ENCODE measurements at regions not wholly inside any gene's neighbourhood (a gene's known extent, or its start where the extent isn't known, plus 50 kb on each side); places are given as distances from the start of the nearest gene placed in this dataset.

DNA sequence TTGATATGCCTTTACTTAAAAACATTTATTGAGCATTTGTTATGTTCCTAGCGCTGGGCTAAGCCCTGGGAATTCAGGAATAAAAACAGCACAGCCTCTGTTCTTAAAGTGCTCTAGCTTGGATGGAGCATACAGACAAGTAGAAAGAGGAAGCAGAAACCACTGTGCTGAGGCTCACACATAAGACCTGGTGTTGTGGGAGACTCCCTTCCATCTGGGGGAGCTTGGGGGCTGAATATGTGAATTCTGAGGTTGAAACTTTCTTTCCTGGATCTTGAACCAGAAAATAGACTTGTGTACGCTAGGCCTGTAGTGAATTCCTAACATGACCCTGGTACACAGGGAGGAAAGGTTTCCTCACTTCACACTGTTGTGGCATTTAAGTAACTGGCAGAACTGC, 209.9 kb downstream of the ZNF326 start:
- CTCF ChIA-PET, result no interaction called here
- no peak overlapping the region for H3K9ac ChIP-seq (ENCODE audit: low read length)
- H3K4me1 ChIP-seq (ENCODE audit: control insufficient read depth in 1 of 2, insufficient read depth in 2 of 2, low read length in 2 of 2), result no peaks in the 10 kb centered on the region
- no peak overlapping the region for H3K27ac ChIP-seq (ENCODE audit: low read depth, low read length)
- POLR2A ChIA-PET, result no interaction called here
- no peak for TF ChIP-seq EZH2phosphoT487 (IDR thresholded peaks at IDR 0.05; ENCODE audit: borderline replicate concordance)
- TF ChIP-seq JUND (IDR thresholded peaks at IDR 0.05), result no peak
- TF ChIP-seq TCF7L2 (IDR thresholded peaks at IDR 0.05; ENCODE audit: borderline replicate concordance, extremely low read depth, insufficient read depth, insufficient read length), result no peak
- no peak for TF ChIP-seq SP1 (IDR thresholded peaks at IDR 0.05; ENCODE audit: low read depth)
- TF ChIP-seq POLR2A (IDR thresholded peaks at IDR 0.05; ENCODE audit: borderline replicate concordance, extremely low read depth, insufficient read depth, insufficient read length), result no peak
- no peak for TF ChIP-seq CBX3 (IDR thresholded peaks at IDR 0.05; ENCODE audit: low read depth)
- TF ChIP-seq, protein P1, sequence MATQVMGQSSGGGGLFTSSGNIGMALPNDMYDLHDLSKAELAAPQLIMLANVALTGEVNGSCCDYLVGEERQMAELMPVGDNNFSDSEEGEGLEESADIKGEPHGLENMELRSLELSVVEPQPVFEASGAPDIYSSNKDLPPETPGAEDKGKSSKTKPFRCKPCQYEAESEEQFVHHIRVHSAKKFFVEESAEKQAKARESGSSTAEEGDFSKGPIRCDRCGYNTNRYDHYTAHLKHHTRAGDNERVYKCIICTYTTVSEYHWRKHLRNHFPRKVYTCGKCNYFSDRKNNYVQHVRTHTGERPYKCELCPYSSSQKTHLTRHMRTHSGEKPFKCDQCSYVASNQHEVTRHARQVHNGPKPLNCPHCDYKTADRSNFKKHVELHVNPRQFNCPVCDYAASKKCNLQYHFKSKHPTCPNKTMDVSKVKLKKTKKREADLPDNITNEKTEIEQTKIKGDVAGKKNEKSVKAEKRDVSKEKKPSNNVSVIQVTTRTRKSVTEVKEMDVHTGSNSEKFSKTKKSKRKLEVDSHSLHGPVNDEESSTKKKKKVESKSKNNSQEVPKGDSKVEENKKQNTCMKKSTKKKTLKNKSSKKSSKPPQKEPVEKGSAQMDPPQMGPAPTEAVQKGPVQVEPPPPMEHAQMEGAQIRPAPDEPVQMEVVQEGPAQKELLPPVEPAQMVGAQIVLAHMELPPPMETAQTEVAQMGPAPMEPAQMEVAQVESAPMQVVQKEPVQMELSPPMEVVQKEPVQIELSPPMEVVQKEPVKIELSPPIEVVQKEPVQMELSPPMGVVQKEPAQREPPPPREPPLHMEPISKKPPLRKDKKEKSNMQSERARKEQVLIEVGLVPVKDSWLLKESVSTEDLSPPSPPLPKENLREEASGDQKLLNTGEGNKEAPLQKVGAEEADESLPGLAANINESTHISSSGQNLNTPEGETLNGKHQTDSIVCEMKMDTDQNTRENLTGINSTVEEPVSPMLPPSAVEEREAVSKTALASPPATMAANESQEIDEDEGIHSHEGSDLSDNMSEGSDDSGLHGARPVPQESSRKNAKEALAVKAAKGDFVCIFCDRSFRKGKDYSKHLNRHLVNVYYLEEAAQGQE (IDR thresholded peaks at IDR 0.05; ENCODE audit: low read depth), result no peak
- TF ChIP-seq FOSL1 (IDR thresholded peaks at IDR 0.05; ENCODE audit: low read depth), result no peak
- TF ChIP-seq YY1 (IDR thresholded peaks at IDR 0.05; ENCODE audit: extremely low read depth, insufficient replicate concordance, low read depth, low read length), result no peak
- no peak for TF ChIP-seq RAD21 (IDR thresholded peaks at IDR 0.05; ENCODE audit: low read depth)
- TF ChIP-seq ELF1 (IDR thresholded peaks at IDR 0.05; ENCODE audit: borderline replicate concordance, low read depth), result no peak
- TF ChIP-seq SIN3A (IDR thresholded peaks at IDR 0.05; ENCODE audit: low read depth), result no peak
- no peak for TF ChIP-seq POLR2AphosphoS5 (IDR thresholded peaks at IDR 0.05; ENCODE audit: low read depth, low read length)
- TF ChIP-seq, protein P2, sequence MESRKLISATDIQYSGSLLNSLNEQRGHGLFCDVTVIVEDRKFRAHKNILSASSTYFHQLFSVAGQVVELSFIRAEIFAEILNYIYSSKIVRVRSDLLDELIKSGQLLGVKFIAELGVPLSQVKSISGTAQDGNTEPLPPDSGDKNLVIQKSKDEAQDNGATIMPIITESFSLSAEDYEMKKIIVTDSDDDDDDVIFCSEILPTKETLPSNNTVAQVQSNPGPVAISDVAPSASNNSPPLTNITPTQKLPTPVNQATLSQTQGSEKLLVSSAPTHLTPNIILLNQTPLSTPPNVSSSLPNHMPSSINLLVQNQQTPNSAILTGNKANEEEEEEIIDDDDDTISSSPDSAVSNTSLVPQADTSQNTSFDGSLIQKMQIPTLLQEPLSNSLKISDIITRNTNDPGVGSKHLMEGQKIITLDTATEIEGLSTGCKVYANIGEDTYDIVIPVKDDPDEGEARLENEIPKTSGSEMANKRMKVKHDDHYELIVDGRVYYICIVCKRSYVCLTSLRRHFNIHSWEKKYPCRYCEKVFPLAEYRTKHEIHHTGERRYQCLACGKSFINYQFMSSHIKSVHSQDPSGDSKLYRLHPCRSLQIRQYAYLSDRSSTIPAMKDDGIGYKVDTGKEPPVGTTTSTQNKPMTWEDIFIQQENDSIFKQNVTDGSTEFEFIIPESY (IDR thresholded peaks at IDR 0.05; ENCODE audit: extremely low read depth, insufficient replicate concordance, low read length), result no peak
- TF ChIP-seq EZH2 (IDR thresholded peaks at IDR 0.05), result no peak
- no peak for TF ChIP-seq EGR1 (IDR thresholded peaks at IDR 0.05; ENCODE audit: low read depth)
- no peak for TF ChIP-seq ZFX (IDR thresholded peaks at IDR 0.05)
- no peak for TF ChIP-seq ZNF274 (IDR thresholded peaks at IDR 0.05; ENCODE audit: low read depth, low read length)
- no peak for TF ChIP-seq SRF (IDR thresholded peaks at IDR 0.05; ENCODE audit: low read depth)
- no peaks in the 10 kb centered on the region for H3K9me2 ChIP-seq (ENCODE audit: insufficient read depth)
- RAD21 ChIA-PET (ENCODE audit: low non-redundant PET in 1 of 2, low total read pairs in 2 of 2, uncharacterized antibody in 2 of 2, unreplicated experiment in 2 of 2), result no interaction called here
- intact Hi-C loops (cut with micrococcal nuclease), result no loop called here
- ATAC-seq, result no peak
- no peak for DNase-seq (ENCODE audit: low read depth, low spot score)
- H2AFZ ChIP-seq (ENCODE audit: low read depth, low read length, poor library complexity, severe bottlenecking), result no peak overlapping the region
- no peaks in the 10 kb centered on the region for H3K79me2 ChIP-seq (ENCODE audit: insufficient read depth, low read length)
- H3K9me3 ChIP-seq (ENCODE audit: control insufficient read depth in 1 of 2, insufficient read depth in 1 of 2, low read depth in 1 of 2, low read length in 2 of 2), result no peaks in the 10 kb centered on the region
- H3K4me3 ChIP-seq (replicated peaks in 1 of 2; ENCODE audit: low read depth in 1 of 2, low read length in 2 of 2), result no peak overlapping the region
- no peaks in the 10 kb centered on the region for H4K20me1 ChIP-seq (ENCODE audit: insufficient read depth)
- H3K36me3 ChIP-seq (ENCODE audit: control insufficient read depth in 1 of 2, insufficient read depth in 2 of 2, low read length in 2 of 2), result no peaks in the 10 kb centered on the region
- H3K4me2 ChIP-seq (ENCODE audit: low read length), result no peak overlapping the region
- H3K27me3 ChIP-seq (ENCODE audit: insufficient read depth, low read length), result peaks cover 16% of the 10 kb centered on the region
- BruUV-seq (replicated peaks), result no TSS peak
